Neural cell (in vitro differentiated cells): ENCODE measurements at regions not wholly inside any gene's neighbourhood (a gene's known extent, or its start where the extent isn't known, plus 50 kb on each side); places are given as distances from the start of the nearest gene placed in this dataset.

Experiments used
- CTCF ChIP-seq: fragments of 450-650 bp; IDR thresholded peaks from 2 replicates; pipeline ENCODE4 v1.5.1; 2014; ENCODE audit warnings: antibody characterized with exemption, mild to moderate bottlenecking, moderate library complexity; ENCODE audit not compliant: poor library complexity, severe bottlenecking
- EP300 ChIP-seq: fragments of 450-650 bp; conservative IDR thresholded peaks from 2 replicates; pipeline ENCODE4 v1.6.1; 2014; ENCODE audit warnings: antibody characterized with exemption, mild to moderate bottlenecking, moderate library complexity; ENCODE audit not compliant: poor library complexity, severe bottlenecking
- RAD21 ChIP-seq: fragments of 450-650 bp; conservative IDR thresholded peaks from 2 replicates; pipeline ENCODE4 v1.6.1; 2014; ENCODE audit warnings: antibody characterized with exemption, mild to moderate bottlenecking, moderate library complexity
- TAF1 ChIP-seq: IDR thresholded peaks from 2 replicates; pipeline ENCODE4 v1.6.1; 2012; ENCODE audit warnings: low read depth

- TF ChIP-seq TAF1: no peak
- TF ChIP-seq CTCF: no peak
- no peak for TF ChIP-seq EP300
- TF ChIP-seq RAD21: no peak
These were observed 184.6 kb upstream of the TMEM260 start for GRCh38 chr14:56394826-56395530.
